ENCODE measurements at regions not wholly inside any gene's neighbourhood (a gene's known extent, or its start where the extent isn't known, plus 50 kb on each side); places are given as distances from the start of the nearest gene placed in this dataset.

GRCh38 chr3:178367817-178368617 lies 168.2 kb upstream of the KCNMB2 start (continued):
- TF ChIP-seq BACH1 (IDR thresholded peaks at IDR 0.05; ENCODE audit: low read length) (no peak), NRF1 (IDR thresholded peaks at IDR 0.05; ENCODE audit: low read depth, low read length) (no peak), POLR2A (IDR thresholded peaks at IDR 0.05; ENCODE audit: control extremely low read depth in 1 of 2, low read depth in 2 of 2, low read length in 2 of 2) (no peak)
